A673 (cell line): ENCODE measurements at regions not wholly inside any gene's neighbourhood (a gene's known extent, or its start where the extent isn't known, plus 50 kb on each side); places are given as distances from the start of the nearest gene placed in this dataset.

Experiments
- EZH2 ChIP-seq: fragments of 200-600 bp; sonication (generic); IDR thresholded peaks from 2 replicates; pipeline ENCODE4 v1.6.1; 2017; ENCODE audit warnings: borderline replicate concordance, low read depth, mild to moderate bottlenecking, mixed read lengths, antibody characterized with exemption, low read length; ENCODE audit not compliant: poor library complexity, severe bottlenecking
- TF ChIP-seq, protein P1 (sequence below): fragments of 300-800, 200-600 bp; sonication (generic); conservative IDR thresholded peaks from 2 replicates; pipeline ENCODE4 v1.5.1; 2017; ENCODE audit warnings: low read depth, mild to moderate bottlenecking, antibody characterized with exemption, low read length, moderate library complexity, mixed read lengths

GRCh38 chr3:152613851-152614250 lies 221.1 kb upstream of the P2RY1 start:
- TF ChIP-seq, protein P1, sequence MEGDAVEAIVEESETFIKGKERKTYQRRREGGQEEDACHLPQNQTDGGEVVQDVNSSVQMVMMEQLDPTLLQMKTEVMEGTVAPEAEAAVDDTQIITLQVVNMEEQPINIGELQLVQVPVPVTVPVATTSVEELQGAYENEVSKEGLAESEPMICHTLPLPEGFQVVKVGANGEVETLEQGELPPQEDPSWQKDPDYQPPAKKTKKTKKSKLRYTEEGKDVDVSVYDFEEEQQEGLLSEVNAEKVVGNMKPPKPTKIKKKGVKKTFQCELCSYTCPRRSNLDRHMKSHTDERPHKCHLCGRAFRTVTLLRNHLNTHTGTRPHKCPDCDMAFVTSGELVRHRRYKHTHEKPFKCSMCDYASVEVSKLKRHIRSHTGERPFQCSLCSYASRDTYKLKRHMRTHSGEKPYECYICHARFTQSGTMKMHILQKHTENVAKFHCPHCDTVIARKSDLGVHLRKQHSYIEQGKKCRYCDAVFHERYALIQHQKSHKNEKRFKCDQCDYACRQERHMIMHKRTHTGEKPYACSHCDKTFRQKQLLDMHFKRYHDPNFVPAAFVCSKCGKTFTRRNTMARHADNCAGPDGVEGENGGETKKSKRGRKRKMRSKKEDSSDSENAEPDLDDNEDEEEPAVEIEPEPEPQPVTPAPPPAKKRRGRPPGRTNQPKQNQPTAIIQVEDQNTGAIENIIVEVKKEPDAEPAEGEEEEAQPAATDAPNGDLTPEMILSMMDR, result no peak
- TF ChIP-seq EZH2, result no peak
